ENCODE measurements at regions not wholly inside any gene's neighbourhood (a gene's known extent, or its start where the extent isn't known, plus 50 kb on each side); places are given as distances from the start of the nearest gene placed in this dataset.

DNA sequence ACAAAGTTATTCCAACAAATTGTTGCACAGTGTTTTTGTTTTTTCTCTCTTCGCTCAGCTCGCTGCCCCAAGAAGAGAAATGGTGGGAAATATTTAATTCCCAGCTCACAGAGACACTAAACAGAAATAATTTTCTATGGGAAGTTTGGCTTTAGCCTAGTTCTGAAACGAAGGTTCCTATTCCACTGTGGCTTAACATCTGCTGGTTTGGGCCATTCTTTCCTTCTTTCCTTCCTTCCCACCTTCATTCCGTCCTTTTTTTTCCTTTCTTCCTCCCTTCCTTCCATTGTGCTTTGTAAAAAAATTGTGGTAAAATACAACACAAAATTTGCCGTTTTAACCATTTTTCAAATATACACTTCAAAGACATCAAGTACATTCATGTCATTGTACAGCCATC, 393.5 kb upstream of the SOX9 start:
- no peaks in the 10 kb centered on the region for H3K36me3 ChIP-seq (ENCODE audit: control insufficient read depth, insufficient read depth, low read length)
- no peak overlapping the region for H3K9ac ChIP-seq (ENCODE audit: low read length)
- H3K27ac ChIP-seq (ENCODE audit: low read depth, low read length): no peak overlapping the region
- H3K4me1 ChIP-seq (ENCODE audit: control insufficient read depth, insufficient read depth, low read length): no peaks in the 10 kb centered on the region
- H3K4me3 ChIP-seq (ENCODE audit: low read length): no peak overlapping the region
- no peaks in the 10 kb centered on the region for H3K27me3 ChIP-seq (ENCODE audit: control insufficient read depth, insufficient read depth, low read length)

DNA sequence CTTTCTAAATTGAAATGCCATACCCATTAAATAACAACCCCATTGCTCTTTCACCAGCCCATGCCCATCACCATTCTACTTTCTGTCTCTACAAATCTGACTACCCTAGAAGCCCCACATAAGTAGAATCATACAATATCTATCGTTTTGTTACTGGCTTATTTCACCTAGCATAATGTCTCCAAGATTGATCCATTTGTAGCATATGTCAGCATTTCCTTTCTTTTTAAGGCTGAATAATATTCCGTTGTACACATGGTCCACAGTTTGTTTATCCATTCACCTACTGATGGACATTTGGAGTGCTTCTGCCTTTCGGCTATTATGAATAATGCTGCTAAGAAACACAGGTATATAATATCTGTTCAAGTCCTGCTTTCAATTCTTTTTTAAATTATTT, 393.1 kb upstream of the SOX9 start:
- Histone ChIP-seq H3K36me3 (ENCODE audit: control insufficient read depth, insufficient read depth, low read length) (no peaks in the 10 kb centered on the region), H3K27me3 (ENCODE audit: control insufficient read depth, insufficient read depth, low read length) (no peaks in the 10 kb centered on the region), H3K4me1 (ENCODE audit: control insufficient read depth, insufficient read depth, low read length) (no peaks in the 10 kb centered on the region), H3K4me3 (ENCODE audit: low read length) (no peak overlapping the region), H3K27ac (ENCODE audit: low read depth, low read length) (no peak overlapping the region), H3K9ac (ENCODE audit: low read length) (no peak overlapping the region)

DNA sequence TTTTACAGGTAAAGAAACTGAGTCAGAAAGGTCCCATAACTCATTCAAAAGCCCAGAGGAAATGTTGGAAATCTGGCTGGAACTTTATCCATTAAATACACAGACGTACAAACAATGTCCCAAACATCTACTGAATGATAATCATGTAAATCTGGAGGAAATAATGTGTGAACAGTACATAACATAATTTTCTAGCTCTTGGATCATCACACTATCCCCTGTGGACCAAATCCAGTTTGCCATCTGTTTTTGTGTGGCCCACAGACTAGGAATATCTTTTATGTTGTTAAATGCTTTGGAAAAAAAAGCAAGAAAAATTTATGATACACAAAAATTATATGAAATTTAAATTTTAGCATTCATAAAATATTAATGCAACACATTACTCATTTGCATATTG, 389.9 kb upstream of the SOX9 start:
- no peaks in the 10 kb centered on the region for H3K36me3 ChIP-seq (ENCODE audit: control insufficient read depth, insufficient read depth, low read length)
- H3K27ac ChIP-seq (ENCODE audit: low read depth, low read length): no peak overlapping the region
- no peaks in the 10 kb centered on the region for H3K4me1 ChIP-seq (ENCODE audit: control insufficient read depth, insufficient read depth, low read length)
- H3K9ac ChIP-seq (ENCODE audit: low read length): no peak overlapping the region
- H3K27me3 ChIP-seq (ENCODE audit: control insufficient read depth, insufficient read depth, low read length): no peaks in the 10 kb centered on the region
- H3K4me3 ChIP-seq (ENCODE audit: low read length): no peak overlapping the region

DNA sequence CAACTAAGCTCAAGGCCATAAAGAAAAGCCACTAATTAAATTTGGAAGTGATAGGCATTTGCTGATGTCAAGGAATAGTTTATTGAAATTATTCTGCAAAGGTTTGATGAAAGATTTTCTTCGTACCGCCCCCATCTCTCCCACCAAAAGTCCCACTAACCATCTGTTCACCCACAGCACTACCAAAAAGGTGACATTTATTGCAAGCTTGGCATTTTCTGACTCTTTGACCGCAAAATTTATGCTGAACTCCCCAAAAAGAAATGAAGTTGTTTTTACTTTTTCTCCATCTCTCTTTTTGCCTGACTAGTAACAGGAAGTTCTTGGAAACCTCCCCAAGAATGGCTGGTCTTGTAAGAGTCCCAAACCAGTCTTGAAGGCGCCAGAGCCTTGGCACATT, 384.9 kb upstream of the SOX9 start:
- Histone ChIP-seq H3K4me1 (ENCODE audit: control insufficient read depth, insufficient read depth, low read length) (no peaks in the 10 kb centered on the region), H3K4me3 (ENCODE audit: low read length) (no peak overlapping the region), H3K27me3 (ENCODE audit: control insufficient read depth, insufficient read depth, low read length) (no peaks in the 10 kb centered on the region), H3K27ac (ENCODE audit: low read depth, low read length) (no peak overlapping the region), H3K9ac (ENCODE audit: low read length) (no peak overlapping the region), H3K36me3 (ENCODE audit: control insufficient read depth, insufficient read depth, low read length) (no peaks in the 10 kb centered on the region)

DNA sequence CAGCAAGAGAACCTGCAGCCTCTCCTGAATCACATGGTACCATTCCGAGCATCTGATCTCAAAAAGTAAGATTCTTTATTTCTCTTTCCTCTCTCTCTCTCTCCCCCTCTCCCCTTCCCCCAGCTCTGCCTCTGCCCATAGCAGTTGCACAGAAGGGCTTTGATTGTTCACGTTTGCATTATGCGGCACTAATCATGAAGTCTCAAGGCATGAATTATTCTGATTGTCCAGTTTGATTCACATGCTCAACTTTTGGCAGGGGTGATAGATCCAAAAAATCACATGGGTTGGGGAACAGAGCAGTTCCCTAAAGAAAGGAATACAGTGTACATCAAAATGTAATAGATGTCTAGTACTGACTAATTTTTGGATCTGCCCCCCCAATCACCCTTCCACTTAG, 380.0 kb upstream of the SOX9 start:
- H3K4me3 ChIP-seq (ENCODE audit: low read length): no peak overlapping the region
- no peaks in the 10 kb centered on the region for H3K36me3 ChIP-seq (ENCODE audit: control insufficient read depth, insufficient read depth, low read length)

DNA sequence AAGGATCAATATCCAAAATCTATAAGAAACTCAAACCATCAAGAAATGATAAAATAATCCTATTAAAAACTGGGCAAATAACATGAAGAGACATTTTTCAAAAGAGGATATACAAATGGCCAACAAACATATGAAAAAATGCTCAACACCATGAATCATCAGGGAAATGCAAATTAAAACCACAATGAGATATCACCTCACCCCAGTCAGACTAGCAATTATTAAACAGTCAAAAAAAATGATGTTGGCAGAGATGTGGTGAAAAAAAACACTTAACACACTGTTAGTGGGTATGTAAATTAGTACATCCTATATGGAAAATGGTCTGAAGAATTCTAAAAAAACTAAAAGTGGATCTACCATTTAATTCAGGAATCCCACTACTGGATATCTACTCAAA, 379.0 kb upstream of the SOX9 start:
- H3K4me3 ChIP-seq (ENCODE audit: low read length): no peak overlapping the region
- H3K4me1 ChIP-seq (ENCODE audit: control insufficient read depth, insufficient read depth, low read length): no peaks in the 10 kb centered on the region
- no peaks in the 10 kb centered on the region for H3K27me3 ChIP-seq (ENCODE audit: control insufficient read depth, insufficient read depth, low read length)
- no peak overlapping the region for H3K27ac ChIP-seq (ENCODE audit: low read depth, low read length)
- H3K36me3 ChIP-seq (ENCODE audit: control insufficient read depth, insufficient read depth, low read length): no peaks in the 10 kb centered on the region
- H3K9ac ChIP-seq (ENCODE audit: low read length): no peak overlapping the region

More for the DNA sequence above, 380.0 kb upstream of the SOX9 start:
- no peaks in the 10 kb centered on the region for H3K27me3 ChIP-seq (ENCODE audit: control insufficient read depth, insufficient read depth, low read length)
- H3K9ac ChIP-seq (ENCODE audit: low read length): no peak overlapping the region
- H3K27ac ChIP-seq (ENCODE audit: low read depth, low read length): no peak overlapping the region
- no peaks in the 10 kb centered on the region for H3K4me1 ChIP-seq (ENCODE audit: control insufficient read depth, insufficient read depth, low read length)

DNA sequence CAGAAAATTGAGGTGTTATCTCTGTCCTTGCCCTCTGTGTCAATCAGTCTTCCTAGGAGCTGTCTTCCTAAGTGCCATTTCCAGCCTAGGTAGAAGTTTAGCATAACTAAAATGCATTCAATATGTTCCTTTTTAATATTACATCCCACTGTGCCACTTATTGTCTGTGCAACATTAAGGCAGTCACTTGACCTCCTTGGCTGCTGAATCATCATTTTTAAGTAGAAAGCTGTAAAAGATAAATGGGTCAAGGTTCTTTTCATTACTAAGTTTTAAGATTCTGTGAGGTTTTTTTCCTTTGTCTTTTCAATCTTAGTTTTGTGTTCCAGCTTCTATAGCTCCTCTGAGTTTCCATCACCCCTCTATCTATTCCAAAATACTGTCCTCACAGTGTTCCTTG, 371.9 kb upstream of the SOX9 start:
- H3K36me3 ChIP-seq (ENCODE audit: control insufficient read depth, insufficient read depth, low read length): no peaks in the 10 kb centered on the region
- H3K27me3 ChIP-seq (ENCODE audit: control insufficient read depth, insufficient read depth, low read length): no peaks in the 10 kb centered on the region
- H3K4me1 ChIP-seq (ENCODE audit: control insufficient read depth, insufficient read depth, low read length): no peaks in the 10 kb centered on the region
- no peak overlapping the region for H3K9ac ChIP-seq (ENCODE audit: low read length)
- no peak overlapping the region for H3K4me3 ChIP-seq (ENCODE audit: low read length)
- no peak overlapping the region for H3K27ac ChIP-seq (ENCODE audit: low read depth, low read length)

DNA sequence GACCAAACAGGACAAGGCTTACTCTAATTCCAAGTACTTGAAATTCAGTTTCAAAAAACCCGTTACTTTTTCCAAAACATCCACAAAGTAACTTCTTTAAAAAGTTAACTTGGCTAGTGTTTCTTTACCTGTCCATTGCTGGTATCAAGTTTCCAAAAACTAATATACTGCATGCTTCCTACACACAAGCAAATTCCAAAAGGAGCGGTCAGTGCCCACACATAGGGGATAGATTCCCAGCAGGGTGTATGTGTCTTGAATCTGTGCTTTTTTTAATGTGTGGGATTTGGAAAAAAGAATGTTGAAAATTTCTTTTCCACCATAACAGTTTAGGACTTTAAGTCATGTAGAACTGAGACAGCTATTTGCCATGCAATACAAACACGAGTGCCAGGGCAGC, 367.8 kb upstream of the SOX9 start:
- Histone ChIP-seq H3K4me1 (ENCODE audit: control insufficient read depth, insufficient read depth, low read length) (no peaks in the 10 kb centered on the region), H3K27ac (ENCODE audit: low read depth, low read length) (no peak overlapping the region), H3K27me3 (ENCODE audit: control insufficient read depth, insufficient read depth, low read length) (no peaks in the 10 kb centered on the region), H3K9ac (ENCODE audit: low read length) (no peak overlapping the region), H3K36me3 (ENCODE audit: control insufficient read depth, insufficient read depth, low read length) (no peaks in the 10 kb centered on the region), H3K4me3 (ENCODE audit: low read length) (no peak overlapping the region)

DNA sequence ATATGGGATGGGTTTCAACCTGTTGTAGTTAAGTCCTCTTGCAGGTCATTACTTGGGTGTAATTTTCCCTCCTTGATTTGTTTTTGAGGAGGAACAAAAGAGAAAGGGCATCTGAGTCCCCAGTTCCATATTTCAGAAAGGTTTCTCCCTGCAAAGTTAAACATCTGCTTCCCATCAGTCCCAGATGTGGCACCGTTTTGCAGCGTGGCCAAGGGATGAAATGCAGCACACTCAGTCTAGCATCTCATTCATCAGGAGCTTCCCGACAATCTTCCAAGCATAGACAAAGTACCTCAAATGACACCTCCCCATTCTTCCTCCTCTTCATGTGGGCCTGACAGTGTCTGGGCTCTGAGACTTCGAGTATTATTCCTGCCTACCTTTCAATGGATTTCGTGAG, 363.7 kb upstream of the SOX9 start:
- Histone ChIP-seq H3K36me3 (ENCODE audit: control insufficient read depth, insufficient read depth, low read length) (no peaks in the 10 kb centered on the region), H3K27me3 (ENCODE audit: control insufficient read depth, insufficient read depth, low read length) (no peaks in the 10 kb centered on the region), H3K9ac (ENCODE audit: low read length) (no peak overlapping the region), H3K4me3 (ENCODE audit: low read length) (no peak overlapping the region), H3K27ac (ENCODE audit: low read depth, low read length) (no peak overlapping the region), H3K4me1 (ENCODE audit: control insufficient read depth, insufficient read depth, low read length) (no peaks in the 10 kb centered on the region)

DNA sequence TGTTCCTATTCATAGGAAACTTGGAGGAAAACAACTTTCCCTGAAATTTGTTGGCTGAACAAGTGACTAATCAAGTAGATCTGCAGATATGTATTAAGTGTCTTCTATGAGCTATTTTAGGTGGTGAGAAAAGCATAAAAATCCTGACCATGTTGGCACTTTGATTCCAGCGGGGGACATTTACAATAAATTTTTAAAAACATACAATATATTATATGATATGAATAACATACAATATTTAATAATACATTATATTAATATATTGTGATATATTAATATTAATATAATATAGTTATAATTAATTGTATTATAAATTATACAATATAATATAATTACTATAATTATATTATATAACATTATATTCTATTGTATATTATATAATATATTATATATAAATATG, 362.9 kb upstream of the SOX9 start:
- H3K27ac ChIP-seq (ENCODE audit: low read depth, low read length): no peak overlapping the region
- no peaks in the 10 kb centered on the region for H3K4me1 ChIP-seq (ENCODE audit: control insufficient read depth, insufficient read depth, low read length)
- no peaks in the 10 kb centered on the region for H3K36me3 ChIP-seq (ENCODE audit: control insufficient read depth, insufficient read depth, low read length)
- H3K9ac ChIP-seq (ENCODE audit: low read length): no peak overlapping the region
- H3K4me3 ChIP-seq (ENCODE audit: low read length): no peak overlapping the region
- H3K27me3 ChIP-seq (ENCODE audit: control insufficient read depth, insufficient read depth, low read length): no peaks in the 10 kb centered on the region

DNA sequence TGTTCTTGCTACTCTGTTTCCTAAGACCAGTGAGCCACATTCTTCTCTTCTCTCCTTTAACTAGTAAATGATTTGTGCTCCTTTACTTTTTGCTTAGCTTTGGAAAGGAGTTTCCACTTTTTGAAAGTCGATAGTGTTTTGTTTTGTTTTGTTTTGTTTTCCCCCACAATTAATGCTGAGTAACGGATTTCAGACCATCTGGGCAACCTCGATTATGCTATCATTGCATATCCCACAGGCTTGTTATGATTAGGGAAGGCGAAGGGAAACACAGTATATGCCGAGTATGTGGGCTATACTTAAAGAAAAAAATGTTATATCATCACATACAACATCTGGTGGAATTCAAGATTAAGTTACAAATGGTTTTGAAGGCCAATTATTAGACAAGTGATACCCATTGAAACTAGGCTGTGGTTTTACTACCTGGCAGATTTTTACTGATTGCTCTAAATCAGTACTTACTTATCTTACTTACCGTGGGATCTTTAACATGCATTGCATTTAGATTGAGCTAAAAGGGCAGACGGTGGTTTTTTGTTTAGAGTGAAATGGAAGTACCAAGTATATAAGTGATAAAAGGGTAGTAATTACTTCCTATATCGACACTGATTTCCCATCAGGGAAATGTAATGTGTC, 361.3 kb upstream of the SOX9 start:
- H3K9ac ChIP-seq (ENCODE audit: low read length): no peak overlapping the region
- H3K27me3 ChIP-seq (ENCODE audit: control insufficient read depth, insufficient read depth, low read length): no peaks in the 10 kb centered on the region
- no peaks in the 10 kb centered on the region for H3K36me3 ChIP-seq (ENCODE audit: control insufficient read depth, insufficient read depth, low read length)
- H3K27ac ChIP-seq (ENCODE audit: low read depth, low read length): no peak overlapping the region
- no peak overlapping the region for H3K4me3 ChIP-seq (ENCODE audit: low read length)
- H3K4me1 ChIP-seq (ENCODE audit: control insufficient read depth, insufficient read depth, low read length): peaks cover 2% of the 10 kb centered on the region

DNA sequence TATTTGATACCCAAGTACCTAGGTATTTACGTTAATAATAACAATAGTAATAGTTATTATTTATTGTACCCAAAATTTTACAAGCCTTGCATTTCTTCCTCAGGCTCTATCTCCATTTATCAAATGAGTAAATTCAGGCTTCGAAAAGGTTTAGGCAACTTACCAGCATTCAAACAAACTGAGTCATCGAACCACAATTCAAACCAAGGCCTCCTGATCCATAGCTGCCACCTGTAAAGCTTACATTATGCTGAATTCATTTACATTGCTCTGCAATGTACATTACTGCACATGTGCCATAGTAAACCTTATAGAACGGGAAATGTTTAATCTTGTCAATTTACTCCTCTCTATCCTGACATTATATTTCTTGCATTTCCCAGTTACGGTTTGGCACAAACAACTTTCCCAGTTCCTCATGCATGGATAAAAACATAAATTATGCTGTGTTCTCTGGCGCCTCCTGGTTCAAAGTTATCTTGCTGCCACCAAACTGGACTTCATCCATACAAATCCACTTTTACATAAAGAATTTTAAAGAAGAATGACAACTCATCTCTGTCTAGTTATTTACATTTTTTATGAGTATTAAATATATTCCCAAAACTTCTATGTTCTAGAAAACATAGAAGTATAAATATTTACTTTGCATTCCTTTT, 360.6 kb upstream of the SOX9 start:
- Histone ChIP-seq H3K4me1 (ENCODE audit: control insufficient read depth, insufficient read depth, low read length) (peaks cover 8% of the 10 kb centered on the region), H3K36me3 (ENCODE audit: control insufficient read depth, insufficient read depth, low read length) (no peaks in the 10 kb centered on the region), H3K4me3 (ENCODE audit: low read length) (no peak overlapping the region), H3K27me3 (ENCODE audit: control insufficient read depth, insufficient read depth, low read length) (no peaks in the 10 kb centered on the region), H3K9ac (ENCODE audit: low read length) (no peak overlapping the region), H3K27ac (ENCODE audit: low read depth, low read length) (no peak overlapping the region)

DNA sequence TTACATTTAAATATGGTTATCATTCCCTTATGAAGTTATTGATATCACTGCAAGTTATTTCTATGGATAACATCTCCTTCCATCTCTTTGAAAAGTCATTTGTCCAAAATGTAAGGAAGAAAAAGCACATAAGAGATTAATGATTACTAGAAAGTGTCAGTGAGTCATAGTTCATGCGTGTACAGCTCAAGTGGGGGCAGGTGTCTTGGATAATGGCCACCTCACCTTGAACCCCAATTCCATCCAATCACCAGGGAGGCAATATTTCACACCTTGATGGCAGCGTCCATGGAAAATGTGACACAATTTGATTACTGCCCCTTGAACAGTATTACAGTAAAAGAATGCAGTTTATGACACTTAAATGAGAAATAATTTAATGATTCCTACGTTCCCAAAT, 358.3 kb upstream of the SOX9 start:
- H3K9ac ChIP-seq (ENCODE audit: low read length): no peak overlapping the region
- no peaks in the 10 kb centered on the region for H3K36me3 ChIP-seq (ENCODE audit: control insufficient read depth, insufficient read depth, low read length)
- H3K4me1 ChIP-seq (ENCODE audit: control insufficient read depth, insufficient read depth, low read length): peaks cover 9% of the 10 kb centered on the region
- no peaks in the 10 kb centered on the region for H3K27me3 ChIP-seq (ENCODE audit: control insufficient read depth, insufficient read depth, low read length)
- no peak overlapping the region for H3K4me3 ChIP-seq (ENCODE audit: low read length)
- no peak overlapping the region for H3K27ac ChIP-seq (ENCODE audit: low read depth, low read length)
